ENCODE measurements at regions not wholly inside any gene's neighbourhood (a gene's known extent, or its start where the extent isn't known, plus 50 kb on each side); places are given as distances from the start of the nearest gene placed in this dataset.

- H3K9me3 ChIP-seq (replicated peaks; ENCODE audit: insufficient read depth, low read length) = no peaks in the 10 kb centered on the region
- H3K4me2 ChIP-seq (ENCODE audit: low read depth, low read length) = no peak overlapping the region
These were observed 123.0 kb downstream of the C16orf95 start for GRCh38 chr16:87194172-87194571.

GRCh38 chr16:87195161-87195560 lies 122.0 kb downstream of the C16orf95 start:
- no peak for DNase-seq
- Histone ChIP-seq H3K9me2 (replicated peaks; ENCODE audit: insufficient read depth, low read length) (no peaks in the 10 kb centered on the region), H2AFZ (ENCODE audit: low read length) (no peak overlapping the region), H4K20me1 (ENCODE audit: insufficient read depth, low read length) (no peaks in the 10 kb centered on the region), H3K9me3 (replicated peaks; ENCODE audit: insufficient read depth, low read length) (no peaks in the 10 kb centered on the region), H3K4me3 (ENCODE audit: low read length) (no peak overlapping the region), H3K27ac (ENCODE audit: low read length) (no peak overlapping the region), H3K4me1 (ENCODE audit: low read length) (no peaks in the 10 kb centered on the region), H3K79me2 (ENCODE audit: low read length) (no peaks in the 10 kb centered on the region), H3F3A (ENCODE audit: insufficient read depth, low read length) (no peaks in the 10 kb centered on the region), H3K4me2 (ENCODE audit: low read depth, low read length) (no peak overlapping the region), H3K27me3 (replicated peaks; ENCODE audit: insufficient read depth, low read length) (no peaks in the 10 kb centered on the region), H3K9ac (ENCODE audit: low read length) (no peak overlapping the region), H3K36me3 (replicated peaks; ENCODE audit: insufficient read depth, low read length) (no peaks in the 10 kb centered on the region)
- TF ChIP-seq CTCF (IDR thresholded peaks at IDR 0.05; ENCODE audit: low read length) (no peak), EZH2phosphoT487 (IDR thresholded peaks at IDR 0.05; ENCODE audit: low read length) (no peak), EZH2 (optimal IDR thresholded peaks at IDR 0.05; ENCODE audit: low read depth, low read length) (no peak)

More at GRCh38 chr16:87194172-87194571, 123.0 kb downstream of the C16orf95 start:
- Histone ChIP-seq H3K79me2 (ENCODE audit: low read length) (no peaks in the 10 kb centered on the region), H3K9ac (ENCODE audit: low read length) (no peak overlapping the region), H3K27me3 (replicated peaks; ENCODE audit: insufficient read depth, low read length) (no peaks in the 10 kb centered on the region), H4K20me1 (ENCODE audit: insufficient read depth, low read length) (no peaks in the 10 kb centered on the region), H3K4me1 (ENCODE audit: low read length) (no peaks in the 10 kb centered on the region), H3K4me3 (ENCODE audit: low read length) (no peak overlapping the region), H3K36me3 (replicated peaks; ENCODE audit: insufficient read depth, low read length) (no peaks in the 10 kb centered on the region), H3K27ac (ENCODE audit: low read length) (no peak overlapping the region), H3K9me2 (replicated peaks; ENCODE audit: insufficient read depth, low read length) (no peaks in the 10 kb centered on the region), H2AFZ (ENCODE audit: low read length) (no peak overlapping the region), H3F3A (ENCODE audit: insufficient read depth, low read length) (no peaks in the 10 kb centered on the region)
- no peak for DNase-seq
- TF ChIP-seq EZH2phosphoT487 (IDR thresholded peaks at IDR 0.05; ENCODE audit: low read length) (no peak), CTCF (IDR thresholded peaks at IDR 0.05; ENCODE audit: low read length) (no peak), EZH2 (optimal IDR thresholded peaks at IDR 0.05; ENCODE audit: low read depth, low read length) (no peak)

- H3K9me2 ChIP-seq (replicated peaks; ENCODE audit: insufficient read depth, low read length) = no peaks in the 10 kb centered on the region
- H3K27me3 ChIP-seq (replicated peaks; ENCODE audit: insufficient read depth, low read length) = no peaks in the 10 kb centered on the region
- no peaks in the 10 kb centered on the region for H3K9me3 ChIP-seq (replicated peaks; ENCODE audit: insufficient read depth, low read length)
- H2AFZ ChIP-seq (ENCODE audit: low read length) = no peak overlapping the region
- H3F3A ChIP-seq (ENCODE audit: insufficient read depth, low read length) = no peaks in the 10 kb centered on the region
- H3K79me2 ChIP-seq (ENCODE audit: low read length) = no peaks in the 10 kb centered on the region
- no peak overlapping the region for H3K4me2 ChIP-seq (ENCODE audit: low read depth, low read length)
- no peaks in the 10 kb centered on the region for H4K20me1 ChIP-seq (ENCODE audit: insufficient read depth, low read length)
- H3K4me3 ChIP-seq (ENCODE audit: low read length) = no peak overlapping the region
- H3K9ac ChIP-seq (ENCODE audit: low read length) = no peak overlapping the region
- H3K4me1 ChIP-seq (ENCODE audit: low read length) = no peaks in the 10 kb centered on the region
- no peak for TF ChIP-seq CTCF (IDR thresholded peaks at IDR 0.05; ENCODE audit: low read length)
- TF ChIP-seq EZH2phosphoT487 (IDR thresholded peaks at IDR 0.05; ENCODE audit: low read length) = no peak
- no peak for TF ChIP-seq EZH2 (optimal IDR thresholded peaks at IDR 0.05; ENCODE audit: low read depth, low read length)
- DNase-seq = no peak
- no peaks in the 10 kb centered on the region for H3K36me3 ChIP-seq (replicated peaks; ENCODE audit: insufficient read depth, low read length)
- no peak overlapping the region for H3K27ac ChIP-seq (ENCODE audit: low read length)
These were observed 121.0 kb downstream of the C16orf95 start for GRCh38 chr16:87196231-87196630.
